ENCODE measurements at regions not wholly inside any gene's neighbourhood (a gene's known extent, or its start where the extent isn't known, plus 50 kb on each side); places are given as distances from the start of the nearest gene placed in this dataset.

GRCh38 chr15:94987085-94987484 is 755.7 kb downstream of the MCTP2 start (continued):
- TF ChIP-seq RXRA (IDR thresholded peaks at IDR 0.05; ENCODE audit: insufficient read depth, low read depth, low read length) = no peak
- TF ChIP-seq EGR1 (IDR thresholded peaks at IDR 0.05; ENCODE audit: borderline replicate concordance, low read depth, low read length) = no peak
- TF ChIP-seq KDM1A (IDR thresholded peaks at IDR 0.05; ENCODE audit: borderline replicate concordance, low read length) = no peak
- no peak for TF ChIP-seq CBX8 (IDR thresholded peaks at IDR 0.05; ENCODE audit: borderline replicate concordance, low read depth, low read length)

Data from H1 (cell line).